ENCODE measurements at regions not wholly inside any gene's neighbourhood (a gene's known extent, or its start where the extent isn't known, plus 50 kb on each side); places are given as distances from the start of the nearest gene placed in this dataset.
A peak's percentile ranks its signal among the peaks of the same experiment; 100 is the strongest.

DNA sequence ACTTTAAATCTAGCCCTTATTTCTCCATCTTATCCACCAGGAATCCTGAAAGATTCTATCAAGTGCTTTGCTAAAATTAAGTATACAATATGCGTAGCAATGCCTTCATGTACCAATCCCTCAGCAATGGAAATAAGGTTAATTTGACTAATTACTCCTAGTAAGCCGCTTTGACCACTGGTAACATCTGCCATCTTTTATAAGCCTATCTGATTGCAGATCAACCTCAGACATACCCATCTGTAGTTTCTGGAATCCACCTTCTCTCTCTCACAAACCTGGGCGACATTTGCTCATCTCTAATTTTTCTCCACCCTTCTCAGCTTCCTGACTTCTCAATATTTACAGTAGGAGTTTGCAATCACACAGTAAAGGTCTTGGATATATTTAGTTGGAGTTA is 138.8 kb upstream of the CRHR1 start:
- peaks cover 15% of the 10 kb centered on the region for H3K27me3 Mint-ChIP-seq

DNA sequence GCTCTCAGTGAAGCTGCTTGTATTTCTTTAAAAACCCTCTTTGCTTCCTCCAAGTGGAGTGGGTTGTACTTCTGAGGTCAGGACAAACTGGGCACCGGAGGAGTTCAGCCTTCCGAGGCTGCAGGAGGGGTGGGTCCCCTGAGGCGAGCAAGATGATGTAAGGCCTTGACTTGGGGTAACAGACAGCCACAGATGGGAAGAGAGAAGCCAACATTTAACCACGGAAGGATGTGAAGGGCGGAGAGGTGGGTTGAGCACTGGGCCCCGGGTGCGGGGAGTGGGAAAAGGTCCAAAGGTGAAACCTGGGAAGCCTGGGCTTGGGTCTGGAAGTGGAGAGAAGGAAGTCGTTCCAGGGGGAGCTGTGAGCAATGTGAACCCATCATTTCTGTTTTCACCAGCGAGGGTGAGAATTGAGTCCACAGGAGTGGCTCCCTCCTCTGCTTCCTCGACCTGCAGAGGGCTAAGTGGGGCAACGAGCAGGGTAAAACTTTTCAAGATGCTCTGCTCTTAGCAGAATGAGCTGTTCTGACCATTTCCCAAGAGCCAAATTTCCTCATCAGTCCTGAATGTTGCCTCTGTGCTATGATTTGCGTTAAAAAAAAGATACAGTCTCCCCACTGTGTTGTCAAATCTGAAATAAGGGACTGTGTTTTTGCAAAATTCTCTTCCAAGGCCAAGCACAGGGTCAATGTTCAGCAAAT is 137.7 kb upstream of the CRHR1 start:
- POLR2A ChIA-PET, result no interaction called here
- Mint-ChIP-seq H3K4me3 (no peak overlapping the region), H3K36me3 (no peaks in the 10 kb centered on the region), H3K27ac (no peak overlapping the region), H3K9me3 (no peaks in the 10 kb centered on the region), H3K4me1 (peaks cover 8% of the 10 kb centered on the region), H3K27me3 (peaks cover 15% of the 10 kb centered on the region)
- ATAC-seq (ENCODE audit: low read depth) (peak; percentile 42), DNase-seq (peak; percentile 36)

More for the DNA sequence above, 138.8 kb upstream of the CRHR1 start:
- no peak overlapping the region for H3K4me3 Mint-ChIP-seq
- H3K4me1 Mint-ChIP-seq, result peaks cover 11% of the 10 kb centered on the region
- H3K27ac Mint-ChIP-seq, result no peak overlapping the region
- peaks cover 2% of the 10 kb centered on the region for H3K36me3 Mint-ChIP-seq
- no peak for DNase-seq
- POLR2A ChIA-PET, result no interaction called here
- no peaks in the 10 kb centered on the region for H3K9me3 Mint-ChIP-seq
- no peak for ATAC-seq (ENCODE audit: low read depth)

DNA sequence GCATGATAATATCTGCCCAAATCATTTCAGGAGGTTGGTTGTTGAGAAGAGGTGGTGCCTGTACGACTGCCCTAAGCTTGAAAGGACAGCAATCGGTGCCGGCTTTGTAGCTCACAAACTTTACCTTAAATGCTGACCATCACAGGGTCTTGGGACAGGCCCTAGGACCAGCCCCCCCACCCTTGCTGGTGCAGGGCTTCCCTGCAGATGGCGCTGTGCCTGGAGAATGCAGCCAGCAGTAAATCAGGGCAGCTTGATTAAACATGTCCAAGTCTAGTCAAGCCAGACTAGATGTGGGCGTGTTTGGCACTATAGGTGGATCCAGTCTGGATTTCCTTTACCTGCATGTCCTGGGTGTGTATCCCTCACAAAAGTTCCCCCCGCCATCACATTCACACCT is 135.5 kb upstream of the CRHR1 start:
- Mint-ChIP-seq H3K27ac (no peak overlapping the region), H3K4me1 (peaks cover 8% of the 10 kb centered on the region), H3K27me3 (peaks cover 15% of the 10 kb centered on the region), H3K4me3 (no peak overlapping the region), H3K9me3 (no peaks in the 10 kb centered on the region), H3K36me3 (no peaks in the 10 kb centered on the region)
- no peak for DNase-seq
- ATAC-seq (ENCODE audit: low read depth), result no peak
- POLR2A ChIA-PET, result no interaction called here

DNA sequence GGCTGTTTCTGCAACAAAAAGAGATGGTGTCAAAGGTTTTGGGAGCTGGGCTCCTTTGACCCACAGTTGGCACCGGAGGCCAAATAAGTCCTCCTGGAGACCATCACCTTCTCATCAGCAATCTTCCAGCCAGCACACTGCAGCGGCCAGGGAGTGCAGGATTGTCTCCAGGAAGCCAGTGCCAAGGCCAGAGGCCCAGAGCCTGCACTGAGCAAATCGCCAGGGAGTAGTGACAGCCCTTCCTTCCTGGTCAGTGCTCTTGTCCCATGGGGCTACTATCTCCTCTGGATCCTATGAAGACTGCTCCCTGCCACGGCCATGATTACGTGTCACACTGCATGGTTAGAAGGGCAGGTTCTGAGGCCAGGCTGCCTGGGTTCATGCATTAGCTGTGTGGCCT is 134.3 kb upstream of the CRHR1 start:
- H3K27ac Mint-ChIP-seq, result no peak overlapping the region
- no peak for ATAC-seq (ENCODE audit: low read depth)
- no peak overlapping the region for H3K4me3 Mint-ChIP-seq
- POLR2A ChIA-PET, result no interaction called here
- no peaks in the 10 kb centered on the region for H3K36me3 Mint-ChIP-seq
- no peak for DNase-seq
- peaks cover 15% of the 10 kb centered on the region for H3K27me3 Mint-ChIP-seq
- no peaks in the 10 kb centered on the region for H3K9me3 Mint-ChIP-seq
- H3K4me1 Mint-ChIP-seq, result peaks cover 8% of the 10 kb centered on the region

DNA sequence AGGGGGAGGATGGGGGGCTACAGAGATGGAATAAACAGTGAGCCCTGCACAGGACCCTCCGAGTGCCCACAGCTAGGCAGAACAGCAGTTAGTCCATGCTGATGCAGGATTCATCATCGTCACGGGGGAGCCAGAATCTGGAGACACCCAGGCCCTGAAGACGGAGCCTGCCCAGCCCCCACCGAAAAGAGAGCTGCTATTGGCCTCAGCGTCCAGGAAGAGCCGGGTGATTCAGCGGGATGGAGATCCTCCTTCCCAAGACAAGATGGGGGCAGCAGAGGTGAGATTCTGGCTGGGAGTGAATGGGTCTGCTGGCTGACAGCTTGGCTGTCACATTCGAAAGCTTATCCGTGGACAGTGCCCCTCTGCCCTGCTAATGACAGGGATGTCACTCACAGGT is 133.6 kb upstream of the CRHR1 start:
- Mint-ChIP-seq H3K4me3 (no peak overlapping the region), H3K9me3 (no peaks in the 10 kb centered on the region), H3K36me3 (no peaks in the 10 kb centered on the region), H3K4me1 (peaks cover 7% of the 10 kb centered on the region), H3K27ac (no peak overlapping the region), H3K27me3 (peaks cover 11% of the 10 kb centered on the region)
- DNase-seq (no peak), ATAC-seq (ENCODE audit: low read depth) (no peak)
- POLR2A ChIA-PET, result no interaction called here

DNA sequence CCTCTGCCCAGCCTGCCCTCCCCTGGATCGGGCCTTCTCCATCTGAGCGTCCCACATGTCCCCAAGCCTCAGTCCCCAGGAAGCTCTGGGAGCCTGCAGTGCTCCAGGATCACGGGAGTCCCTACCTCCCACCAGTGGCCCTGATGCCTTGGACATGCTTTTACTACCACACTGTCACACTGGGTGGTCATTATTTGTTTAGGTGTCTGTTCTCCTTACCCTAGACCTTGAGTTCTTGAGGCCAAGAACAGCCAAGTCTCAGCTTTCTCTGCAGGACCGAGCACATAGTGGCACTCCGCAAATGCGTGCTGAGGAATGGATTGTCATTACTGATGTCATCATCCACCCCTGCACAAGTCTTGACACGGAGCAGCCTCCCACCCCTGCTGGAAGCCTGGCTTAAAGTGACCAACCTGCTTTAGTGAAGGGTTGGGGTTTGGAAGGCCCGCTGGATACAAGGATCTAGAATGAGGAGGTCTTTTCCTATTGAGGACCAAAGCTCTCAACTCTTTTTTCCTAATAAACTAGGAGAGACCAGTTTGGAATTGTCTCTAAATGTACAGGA is 132.9 kb upstream of the CRHR1 start:
- Mint-ChIP-seq H3K27me3 (peaks cover 11% of the 10 kb centered on the region), H3K27ac (no peak overlapping the region), H3K4me1 (peaks cover 2% of the 10 kb centered on the region)

DNA sequence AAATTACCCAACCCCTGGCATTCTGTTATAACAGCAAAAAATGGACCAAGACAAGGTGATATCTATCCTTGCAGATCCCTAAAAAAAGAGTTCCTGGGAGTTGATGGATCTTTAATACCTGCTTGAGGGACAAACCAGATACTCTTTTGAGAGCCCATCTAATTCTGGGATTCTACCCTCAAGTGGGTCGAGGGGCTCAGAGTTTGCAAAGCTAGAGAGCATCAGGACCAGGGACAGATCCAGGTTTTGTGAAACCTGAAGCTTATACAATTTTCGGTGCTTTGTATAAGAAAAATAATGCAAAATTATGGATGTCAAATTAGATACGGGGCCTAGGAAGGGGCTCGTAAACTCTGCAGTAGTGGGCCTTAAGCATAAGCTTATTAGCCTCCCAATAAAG is 130.5 kb upstream of the CRHR1 start:
- ATAC-seq (ENCODE audit: low read depth), result no peak
- Mint-ChIP-seq H3K4me1 (no peaks in the 10 kb centered on the region), H3K27me3 (no peaks in the 10 kb centered on the region), H3K9me3 (no peaks in the 10 kb centered on the region), H3K36me3 (no peaks in the 10 kb centered on the region), H3K4me3 (no peak overlapping the region), H3K27ac (no peak overlapping the region)
- POLR2A ChIA-PET, result no interaction called here
- no peak for DNase-seq

More for the DNA sequence above, 132.9 kb upstream of the CRHR1 start:
- DNase-seq (no peak), ATAC-seq (ENCODE audit: low read depth) (no peak)
- Mint-ChIP-seq H3K36me3 (no peaks in the 10 kb centered on the region), H3K4me3 (no peak overlapping the region), H3K9me3 (no peaks in the 10 kb centered on the region)
- POLR2A ChIA-PET, result no interaction called here

DNA sequence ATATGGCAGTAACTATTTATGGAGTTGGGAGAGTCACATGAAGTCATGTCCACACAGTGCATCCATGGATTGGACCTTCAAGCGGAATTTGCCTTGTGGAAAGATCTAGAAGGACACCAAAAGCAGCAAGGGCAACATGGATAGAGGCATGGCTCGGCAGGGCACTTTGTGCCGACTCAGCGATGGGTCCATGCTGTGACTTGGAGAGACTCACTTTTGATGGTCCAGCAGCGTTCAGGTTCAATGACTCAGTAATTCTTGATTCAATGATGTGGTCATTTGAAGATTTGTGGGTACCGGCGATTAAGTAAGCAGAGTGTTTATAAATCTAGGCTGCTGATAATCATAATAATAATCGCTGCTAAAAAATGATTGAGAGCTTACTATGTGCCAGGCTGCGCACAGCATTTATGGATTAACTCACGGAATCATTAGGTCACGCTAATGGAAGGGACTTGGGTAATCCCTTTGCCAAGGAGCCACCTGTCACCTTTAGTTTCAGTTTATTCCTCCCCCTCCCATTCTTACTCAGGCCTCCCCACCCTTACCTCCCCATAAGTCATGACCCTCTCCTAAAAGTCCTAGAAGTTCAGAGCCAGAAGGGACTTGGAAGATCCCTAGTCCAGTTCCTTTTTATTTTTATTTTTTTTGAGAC is 127.5 kb upstream of the CRHR1 start:
- Mint-ChIP-seq H3K27ac (no peak overlapping the region), H3K9me3 (no peaks in the 10 kb centered on the region), H3K4me3 (no peak overlapping the region), H3K27me3 (peaks cover 5% of the 10 kb centered on the region), H3K4me1 (no peaks in the 10 kb centered on the region), H3K36me3 (no peaks in the 10 kb centered on the region)
- DNase-seq, result no peak
- POLR2A ChIA-PET, result no interaction called here
- ATAC-seq (ENCODE audit: low read depth), result no peak

DNA sequence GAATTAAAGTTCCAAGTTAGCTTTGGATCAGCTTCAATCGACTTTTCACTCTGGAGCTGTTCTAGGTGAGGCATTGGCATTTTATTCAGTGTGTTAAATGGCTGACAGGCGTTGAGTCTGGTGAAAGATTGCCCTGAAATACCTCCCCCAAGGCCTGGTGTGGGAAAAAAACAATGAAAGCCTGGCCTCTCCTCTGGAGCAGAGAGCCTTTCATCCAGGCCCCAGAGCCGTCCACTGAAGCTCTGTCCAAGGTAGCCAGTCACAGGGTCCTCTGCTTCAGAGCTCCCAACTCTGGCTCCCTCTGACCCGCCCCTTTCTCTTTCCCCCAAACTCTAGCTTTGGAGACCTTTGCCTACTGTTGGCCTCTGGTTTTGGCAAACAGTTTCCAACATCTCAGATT is 123.6 kb upstream of the CRHR1 start:
- no peak for DNase-seq
- no peaks in the 10 kb centered on the region for H3K9me3 Mint-ChIP-seq
- H3K27ac Mint-ChIP-seq, result no peak overlapping the region
- no peak overlapping the region for H3K4me3 Mint-ChIP-seq
- H3K4me1 Mint-ChIP-seq, result no peaks in the 10 kb centered on the region
- H3K36me3 Mint-ChIP-seq, result no peaks in the 10 kb centered on the region
- no peak for ATAC-seq (ENCODE audit: low read depth)
- H3K27me3 Mint-ChIP-seq, result peaks cover 17% of the 10 kb centered on the region
- POLR2A ChIA-PET, result no interaction called here

DNA sequence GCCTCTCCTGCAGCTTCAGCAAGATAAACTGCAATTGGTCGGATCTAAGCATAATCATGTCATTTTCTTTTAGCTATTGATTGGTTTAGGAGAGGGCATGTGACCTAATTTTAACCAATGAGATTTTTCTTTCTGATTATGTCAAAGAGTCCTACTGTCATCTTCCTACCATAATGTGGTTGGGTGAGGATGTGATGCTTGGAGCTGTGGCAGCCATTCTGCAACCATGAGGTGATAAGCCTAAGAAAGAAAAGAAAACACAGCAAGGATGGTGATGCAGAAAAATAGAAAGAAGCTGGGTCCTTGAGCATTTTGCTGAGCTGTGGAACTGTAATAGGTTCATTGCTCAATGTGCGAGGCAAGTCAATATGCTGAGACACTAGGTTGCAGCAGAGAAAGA is 121.7 kb upstream of the CRHR1 start:
- Mint-ChIP-seq H3K4me1 (no peaks in the 10 kb centered on the region), H3K36me3 (no peaks in the 10 kb centered on the region), H3K4me3 (no peak overlapping the region), H3K27ac (no peak overlapping the region), H3K27me3 (peaks cover 17% of the 10 kb centered on the region), H3K9me3 (no peaks in the 10 kb centered on the region)
- ATAC-seq (ENCODE audit: low read depth), result no peak
- POLR2A ChIA-PET, result no interaction called here
- DNase-seq, result no peak

DNA sequence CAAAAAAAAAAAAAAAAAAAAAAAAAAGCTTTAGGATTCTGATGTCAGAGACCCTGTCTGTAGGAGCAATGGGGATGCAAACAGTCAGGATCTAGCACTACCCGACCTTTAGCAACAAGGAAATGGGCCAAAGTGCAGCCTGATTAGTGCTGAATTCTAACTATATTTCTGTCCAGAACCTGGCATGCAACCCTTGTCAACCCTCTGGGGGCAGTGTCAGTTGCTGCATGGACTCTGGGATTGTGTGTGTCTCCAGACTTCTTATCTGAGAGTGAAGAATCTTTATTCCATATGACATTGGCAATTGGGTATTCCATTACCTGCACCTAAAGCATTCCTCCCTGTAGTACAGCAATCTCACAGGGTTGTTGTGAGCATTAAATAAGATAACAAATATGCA is 120.3 kb upstream of the CRHR1 start:
- POLR2A ChIA-PET, result no interaction called here
- Mint-ChIP-seq H3K27me3 (peaks cover 17% of the 10 kb centered on the region), H3K4me1 (no peaks in the 10 kb centered on the region), H3K4me3 (no peak overlapping the region), H3K36me3 (no peaks in the 10 kb centered on the region), H3K27ac (no peak overlapping the region), H3K9me3 (no peaks in the 10 kb centered on the region)
- no peak for ATAC-seq (ENCODE audit: low read depth)
- DNase-seq, result no peak

DNA sequence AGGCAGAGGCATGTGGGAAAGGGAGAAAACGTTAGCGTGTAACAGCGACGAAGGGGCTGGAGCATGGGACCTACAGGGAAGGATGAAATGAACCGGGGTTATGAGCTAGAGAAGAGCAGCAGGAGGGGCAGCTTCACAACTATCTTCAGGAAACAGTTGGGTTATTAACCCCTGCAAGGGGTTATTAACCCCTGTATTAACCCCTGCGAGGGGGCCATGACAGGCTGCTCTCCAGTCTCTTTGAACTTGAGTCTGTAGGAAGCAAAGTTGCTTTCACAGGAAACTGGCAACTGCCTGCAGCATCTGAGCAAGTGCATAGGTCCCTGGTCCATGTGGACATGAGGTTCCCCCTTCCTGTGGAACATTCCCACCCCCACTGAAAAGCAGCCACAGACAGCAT is 119.2 kb upstream of the CRHR1 start:
- no peaks in the 10 kb centered on the region for H3K36me3 Mint-ChIP-seq
- H3K4me1 Mint-ChIP-seq, result no peaks in the 10 kb centered on the region
- DNase-seq (no peak), ATAC-seq (ENCODE audit: low read depth) (no peak)
- H3K4me3 Mint-ChIP-seq, result no peak overlapping the region
- POLR2A ChIA-PET, result no interaction called here
- H3K27ac Mint-ChIP-seq, result no peak overlapping the region
- H3K9me3 Mint-ChIP-seq, result no peaks in the 10 kb centered on the region
- peaks cover 18% of the 10 kb centered on the region for H3K27me3 Mint-ChIP-seq

DNA sequence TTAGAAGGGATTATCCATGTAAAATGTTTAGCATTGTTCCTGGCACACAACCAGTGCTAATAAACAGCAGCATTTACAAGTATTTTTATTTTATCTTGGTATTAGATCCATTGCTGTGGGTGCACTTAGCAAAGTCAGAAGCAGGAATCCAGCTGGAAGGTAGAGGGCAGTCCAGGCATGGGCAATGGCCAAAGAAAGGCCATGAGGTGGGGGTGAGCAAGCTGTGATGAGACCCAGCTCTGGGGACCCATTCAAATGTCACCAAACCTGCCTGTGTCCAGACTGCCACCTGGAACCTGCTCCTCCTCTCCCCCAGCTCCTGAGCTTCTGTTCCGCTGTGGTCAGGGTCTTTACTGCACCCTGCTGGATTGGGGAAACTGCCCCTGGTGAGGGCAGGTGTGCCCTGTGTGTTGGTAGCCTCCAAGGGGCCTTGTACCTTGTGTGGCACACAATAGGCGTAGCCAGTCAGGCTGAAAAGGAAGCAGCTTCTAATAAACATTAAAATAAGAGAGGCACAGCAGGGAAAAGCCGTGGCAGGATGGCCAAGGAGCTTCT is 118.0 kb upstream of the CRHR1 start:
- Mint-ChIP-seq H3K27ac (no peak overlapping the region), H3K36me3 (no peaks in the 10 kb centered on the region), H3K4me3 (no peak overlapping the region), H3K4me1 (no peaks in the 10 kb centered on the region), H3K9me3 (no peaks in the 10 kb centered on the region), H3K27me3 (peaks cover 19% of the 10 kb centered on the region)
- POLR2A ChIA-PET, result no interaction called here
- no peak for ATAC-seq (ENCODE audit: low read depth)
- DNase-seq, result no peak

DNA sequence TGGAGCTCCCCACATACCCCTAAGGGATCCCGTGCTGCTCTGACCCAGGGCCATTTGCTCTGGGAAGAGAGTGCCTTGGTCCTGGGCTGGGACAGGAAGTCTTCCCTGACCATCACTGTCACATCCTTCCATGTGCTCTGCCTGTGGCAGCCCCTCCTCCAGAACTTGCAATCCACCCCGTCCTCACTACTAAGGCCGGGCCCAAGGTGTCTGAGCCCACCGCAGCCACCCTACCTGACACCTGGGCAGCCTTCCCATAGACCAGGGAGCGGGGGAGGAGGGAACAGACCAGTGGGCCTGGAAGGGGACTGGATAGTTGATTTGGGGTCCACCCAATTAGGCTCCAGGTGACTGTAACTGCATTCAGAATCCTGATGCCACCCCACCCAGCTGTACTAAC is 117.5 kb upstream of the CRHR1 start:
- H3K9me3 Mint-ChIP-seq, result no peaks in the 10 kb centered on the region
- POLR2A ChIA-PET, result no interaction called here
- H3K36me3 Mint-ChIP-seq, result no peaks in the 10 kb centered on the region
- H3K4me3 Mint-ChIP-seq, result no peak overlapping the region
- H3K27ac Mint-ChIP-seq, result no peak overlapping the region
- H3K27me3 Mint-ChIP-seq, result peaks cover 15% of the 10 kb centered on the region
- ATAC-seq (ENCODE audit: low read depth) (no peak), DNase-seq (no peak)
- no peaks in the 10 kb centered on the region for H3K4me1 Mint-ChIP-seq

Data from activated naive CD8-positive, alpha-beta T cell treated with anti-CD3 and anti-CD28 coated beads, Interleukin-2, amount 10 ng/mL, durations not matched to agents 7 days and 5 days (primary cell).